VCaP (cell line): ENCODE measurements at regions not wholly inside any gene's neighbourhood (a gene's known extent, or its start where the extent isn't known, plus 50 kb on each side); places are given as distances from the start of the nearest gene placed in this dataset.

Experiments
- H3K27ac ChIP-seq: fragments of 450-650 bp; 2 replicates; pipeline ENCODE4 v1.5.1; 2017
- TF ChIP-seq, protein P1 (sequence below): fragments of 450-650 bp; conservative IDR thresholded peaks from 2 replicates; pipeline ENCODE4 v1.5.1; 2017; ENCODE audit warnings: mild to moderate bottlenecking, moderate library complexity

DNA sequence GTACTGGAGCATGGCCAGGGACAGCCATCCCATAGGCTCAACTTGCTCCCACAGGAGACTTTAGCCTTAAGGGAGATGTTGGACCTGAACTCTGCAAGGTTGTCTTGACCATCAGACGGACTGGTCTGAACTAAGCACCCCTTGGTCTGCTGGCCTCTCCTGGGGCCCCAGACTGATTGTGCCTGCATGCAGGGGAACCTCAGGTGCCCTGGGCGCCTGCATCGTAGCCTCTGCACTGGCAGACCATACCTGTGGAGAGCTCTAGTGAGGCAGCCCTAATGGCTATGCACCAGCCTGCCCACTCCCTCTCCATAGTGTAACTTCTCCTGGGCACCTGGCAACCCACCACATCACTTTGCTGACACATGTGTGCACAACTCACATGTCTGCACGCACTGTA, 395.6 kb downstream of the ZPLD1 start:
- TF ChIP-seq, protein P1, sequence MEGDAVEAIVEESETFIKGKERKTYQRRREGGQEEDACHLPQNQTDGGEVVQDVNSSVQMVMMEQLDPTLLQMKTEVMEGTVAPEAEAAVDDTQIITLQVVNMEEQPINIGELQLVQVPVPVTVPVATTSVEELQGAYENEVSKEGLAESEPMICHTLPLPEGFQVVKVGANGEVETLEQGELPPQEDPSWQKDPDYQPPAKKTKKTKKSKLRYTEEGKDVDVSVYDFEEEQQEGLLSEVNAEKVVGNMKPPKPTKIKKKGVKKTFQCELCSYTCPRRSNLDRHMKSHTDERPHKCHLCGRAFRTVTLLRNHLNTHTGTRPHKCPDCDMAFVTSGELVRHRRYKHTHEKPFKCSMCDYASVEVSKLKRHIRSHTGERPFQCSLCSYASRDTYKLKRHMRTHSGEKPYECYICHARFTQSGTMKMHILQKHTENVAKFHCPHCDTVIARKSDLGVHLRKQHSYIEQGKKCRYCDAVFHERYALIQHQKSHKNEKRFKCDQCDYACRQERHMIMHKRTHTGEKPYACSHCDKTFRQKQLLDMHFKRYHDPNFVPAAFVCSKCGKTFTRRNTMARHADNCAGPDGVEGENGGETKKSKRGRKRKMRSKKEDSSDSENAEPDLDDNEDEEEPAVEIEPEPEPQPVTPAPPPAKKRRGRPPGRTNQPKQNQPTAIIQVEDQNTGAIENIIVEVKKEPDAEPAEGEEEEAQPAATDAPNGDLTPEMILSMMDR: no peak
- no peak overlapping the region for H3K27ac ChIP-seq

DNA sequence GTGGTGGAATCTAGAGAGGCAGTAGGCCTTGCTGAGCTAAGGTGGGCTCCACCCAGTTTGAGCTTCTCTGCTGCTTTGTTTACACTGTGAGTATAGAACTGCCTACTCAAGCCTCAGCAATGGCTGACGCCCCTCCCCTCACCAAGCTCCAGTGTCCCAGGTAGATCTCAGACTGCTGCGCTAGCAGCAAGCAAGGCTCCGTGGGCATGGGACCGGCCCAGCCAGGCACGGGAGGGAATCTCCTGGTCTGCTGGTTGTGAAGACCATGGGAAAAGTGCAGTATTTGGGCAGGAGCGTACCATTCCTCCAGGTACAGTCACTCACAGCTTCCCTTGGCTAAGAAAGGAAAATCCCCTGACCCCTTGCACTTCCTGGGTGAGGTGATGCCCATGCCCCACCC, 407.1 kb downstream of the ZPLD1 start:
- H3K27ac ChIP-seq: no peak overlapping the region
- TF ChIP-seq, protein P1: no peak

DNA sequence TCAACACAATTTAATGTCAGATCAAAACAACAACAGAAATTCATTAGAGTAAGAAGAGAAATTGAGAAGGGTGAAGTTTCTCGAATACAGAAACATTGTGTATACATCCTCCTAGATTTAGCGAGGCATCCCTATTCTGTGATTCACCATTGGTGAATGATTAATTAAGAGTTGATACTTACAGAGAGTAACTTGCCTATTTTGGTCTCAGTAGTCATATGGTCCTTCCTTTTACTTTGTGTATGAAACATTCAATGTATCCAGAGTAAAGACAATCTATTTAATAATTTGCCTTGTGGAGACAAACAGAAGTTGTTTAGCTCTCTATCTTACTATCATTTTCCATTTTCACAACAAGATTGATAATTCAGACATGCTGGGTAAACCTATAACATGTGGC, 432.0 kb downstream of the ZPLD1 start:
- no peak overlapping the region for H3K27ac ChIP-seq
- TF ChIP-seq, protein P1: no peak

DNA sequence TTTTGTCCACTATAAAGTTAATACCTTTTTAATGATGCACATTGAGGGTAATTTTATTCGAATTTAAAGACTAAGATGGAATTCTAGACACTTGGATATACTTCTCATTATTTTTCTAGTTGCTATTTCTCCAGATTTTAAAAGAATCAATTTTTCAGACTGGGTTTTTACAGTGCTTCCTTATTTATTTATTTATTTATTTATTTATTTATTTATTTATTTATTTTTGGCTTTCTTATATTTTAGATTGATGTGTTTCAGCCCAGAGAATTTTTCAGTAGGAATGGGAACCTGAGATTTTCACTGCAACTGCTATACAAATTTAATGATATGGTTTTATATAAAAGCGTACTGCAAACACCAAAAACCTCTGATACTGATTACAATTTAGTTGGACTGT, 448.7 kb downstream of the ZPLD1 start:
- TF ChIP-seq, protein P1: no peak
- H3K27ac ChIP-seq: no peak overlapping the region

DNA sequence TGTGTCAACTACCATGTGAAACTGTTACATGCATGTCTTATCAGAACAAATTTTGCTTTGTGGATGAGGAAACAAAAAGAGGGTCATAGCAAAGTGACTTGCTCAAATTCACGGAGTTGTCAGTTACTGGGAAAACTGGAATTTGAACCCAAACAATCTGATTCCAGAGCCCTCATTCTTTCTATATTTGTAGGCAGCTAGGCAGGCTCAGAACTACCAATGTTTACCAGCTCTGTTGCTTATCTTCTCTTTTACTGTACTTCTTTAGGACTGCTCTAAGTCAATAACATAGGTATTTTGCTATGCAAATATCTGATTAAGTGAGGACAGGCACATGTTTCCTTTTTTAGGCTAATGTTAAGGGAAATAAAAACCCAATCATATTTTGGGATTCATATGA, 450.5 kb downstream of the ZPLD1 start:
- TF ChIP-seq, protein P1: no peak
- no peak overlapping the region for H3K27ac ChIP-seq

DNA sequence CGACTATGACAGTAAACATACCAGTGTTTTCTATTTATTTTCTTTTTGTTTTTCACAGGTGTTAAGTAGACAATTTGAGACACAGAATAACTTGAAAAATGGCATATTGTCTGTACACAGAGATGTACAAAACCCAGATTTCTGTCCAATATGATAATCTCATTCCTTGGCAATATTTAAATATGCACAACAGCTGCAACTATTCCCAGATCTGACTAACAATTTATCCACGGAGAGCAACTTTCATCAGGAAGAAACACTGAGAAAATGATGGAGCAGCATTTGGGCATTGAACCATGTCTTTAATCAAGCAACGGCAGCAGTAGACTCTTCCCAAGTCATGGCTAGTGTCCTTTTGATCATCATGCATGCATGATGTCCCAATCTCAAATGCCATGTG, 452.6 kb downstream of the ZPLD1 start:
- TF ChIP-seq, protein P1: no peak
- no peak overlapping the region for H3K27ac ChIP-seq

DNA sequence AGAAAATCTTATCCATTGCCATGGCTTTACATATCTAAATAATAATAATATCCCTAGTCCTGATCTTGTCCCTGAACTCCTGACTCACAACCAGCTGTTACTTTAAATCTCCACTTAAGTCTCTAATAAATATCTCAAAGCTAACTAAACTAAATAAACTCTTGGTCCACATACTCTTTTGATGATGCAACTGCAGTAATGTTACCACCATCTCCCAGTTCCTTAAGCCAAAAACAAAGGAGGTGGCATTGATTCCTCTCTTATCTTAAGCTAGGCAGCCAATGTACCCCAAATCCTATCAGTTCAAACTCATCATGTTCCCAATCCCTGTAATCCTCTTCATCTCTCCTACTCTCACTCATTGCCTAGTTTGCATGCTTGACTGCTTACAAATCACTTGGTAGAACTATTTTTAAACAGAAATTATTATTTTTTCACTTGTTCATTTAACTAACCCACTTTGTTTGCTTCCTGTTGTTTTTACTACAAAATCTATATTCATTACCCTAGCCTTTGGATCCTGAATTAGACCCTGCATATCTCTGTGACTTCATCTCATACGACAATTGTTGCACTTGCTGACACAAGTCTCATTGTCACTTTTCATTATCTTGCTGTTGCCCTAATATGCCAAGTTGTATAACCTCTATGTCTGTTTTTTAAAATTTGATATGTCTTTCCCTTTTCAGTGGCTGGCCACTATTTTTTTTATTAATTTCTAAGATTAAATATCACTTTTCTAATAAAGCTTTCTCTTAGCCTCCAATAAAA, 462.2 kb downstream of the ZPLD1 start:
- TF ChIP-seq, protein P1: no peak
- H3K27ac ChIP-seq: no peak overlapping the region
